ENCODE measurements at regions not wholly inside any gene's neighbourhood (a gene's known extent, or its start where the extent isn't known, plus 50 kb on each side); places are given as distances from the start of the nearest gene placed in this dataset.

DNA sequence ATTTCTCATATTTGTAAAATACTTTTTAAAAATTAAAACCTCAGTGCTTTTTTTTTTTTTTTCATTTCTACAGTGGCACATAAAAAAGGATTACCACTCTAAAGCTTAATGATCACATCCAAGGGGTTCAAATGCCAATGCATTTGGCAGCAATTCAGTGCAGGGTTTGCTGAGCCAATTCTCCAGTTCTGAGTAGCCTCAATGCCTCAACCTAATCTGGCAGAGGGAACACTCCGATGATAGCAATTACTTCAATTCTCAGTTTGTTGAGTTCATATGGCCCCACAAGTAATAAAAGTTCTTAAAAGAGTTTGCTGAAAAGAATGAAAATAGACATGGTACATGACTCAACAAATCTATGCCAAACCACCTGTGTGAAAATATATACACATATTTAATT is 79.3 kb upstream of the RBMS3 start:
- no peak for TF ChIP-seq GATA3 (IDR thresholded peaks at IDR 0.05; ENCODE audit: low read depth, low read length)
- TF ChIP-seq GATA2 (IDR thresholded peaks at IDR 0.05; ENCODE audit: low read depth, low read length) = no peak

Measured in SH-SY5Y (cell line).